BJ (cell line): ENCODE measurements at regions not wholly inside any gene's neighbourhood (a gene's known extent, or its start where the extent isn't known, plus 50 kb on each side); places are given as distances from the start of the nearest gene placed in this dataset.

Experiments
- CTCF ChIA-PET: fragments of 350-600 bp; formaldehyde crosslinking; extraction: SDS; loops from one replicate; lab custom pipeline; 2021; ENCODE audit warnings: antibody characterized with exemption, inconsistent platforms; lab: Yijun Ruan, JAX
- POLR2A ChIA-PET: fragments of 300-600 bp; sonication (Branson Sonifier 250); formaldehyde crosslinking; extraction: SDS; loops from one replicate; lab custom pipeline; 2021; ENCODE audit warnings: antibody characterized with exemption; lab: Charles Lee
- DNase-seq: peaks from one replicate; pipeline ENCODE4 v3.0.0-alpha.2; 2011; ENCODE audit warnings: low read depth
- H3K27me3 ChIP-seq: 2 replicates; pipeline ENCODE4 v1.6.0; 2011; ENCODE audit warnings: low read length; ENCODE audit not compliant: control insufficient read depth, insufficient read depth
- H3K36me3 ChIP-seq: 2 replicates; pipeline ENCODE4 v1.5.1; 2011; ENCODE audit warnings: low read length; ENCODE audit not compliant: control insufficient read depth, insufficient read depth
- H3K4me3 ChIP-seq: 2 replicates; pipeline ENCODE4 v1.5.1; 2011; ENCODE audit warnings: low read depth, mild to moderate bottlenecking, control low read depth, low read length
- CTCF ChIP-seq: IDR thresholded peaks from 2 replicates; pipeline ENCODE4 v1.5.1; 2011; ENCODE audit warnings: low read depth, mild to moderate bottlenecking, control low read depth, inconsistent platforms, low read length, moderate library complexity; ENCODE audit not compliant: insufficient read depth

GRCh38 chr4:128338634-128339355 lies 51.2 kb upstream of the PGRMC2 start:
- Histone ChIP-seq H3K27me3 (no peaks in the 10 kb centered on the region), H3K36me3 (no peaks in the 10 kb centered on the region), H3K4me3 (no peak overlapping the region)
- no peak for TF ChIP-seq CTCF
- DNase-seq = peak; percentile 87
- ChIA-PET CTCF (interaction anchor here (0.6 to 1.0 kb wide), 4 partner anchors 11 to 309 kb away, joined by 3 read pairs; no protein-coding TSS in a partner anchor), POLR2A (interaction anchor here (0.6 to 1.6 kb wide), 6 partner anchors 8 to 106 kb away, joined by 3 to 9 read pairs (median 4); no protein-coding TSS in a partner anchor)

- no peak for TF ChIP-seq CTCF
- POLR2A ChIA-PET = interaction anchor here (0.6 to 1.6 kb wide), 5 partner anchors 12 to 107 kb away, joined by 3 to 9 read pairs (median 5); no protein-coding TSS in a partner anchor
Measured at GRCh38 chr4:128337863-128338262, 50.2 kb upstream of the PGRMC2 start.

More at GRCh38 chr4:128337863-128338262, 50.2 kb upstream of the PGRMC2 start:
- DNase-seq = no peak
- no peaks in the 10 kb centered on the region for H3K27me3 ChIP-seq
- H3K36me3 ChIP-seq = no peaks in the 10 kb centered on the region
- no peak overlapping the region for H3K4me3 ChIP-seq
- CTCF ChIA-PET = interaction anchor here (0.6 to 1.0 kb wide), 2 partner anchors 12 to 310 kb away, joined by 3 read pairs; no protein-coding TSS in a partner anchor
